ENCODE measurements at regions not wholly inside any gene's neighbourhood (a gene's known extent, or its start where the extent isn't known, plus 50 kb on each side); places are given as distances from the start of the nearest gene placed in this dataset.
"Not testable (repeated sequence)": the region's sequence is repeated elsewhere in the genome, so short reads cannot be mapped to it uniquely, and the experiment has no call there.

DNA sequence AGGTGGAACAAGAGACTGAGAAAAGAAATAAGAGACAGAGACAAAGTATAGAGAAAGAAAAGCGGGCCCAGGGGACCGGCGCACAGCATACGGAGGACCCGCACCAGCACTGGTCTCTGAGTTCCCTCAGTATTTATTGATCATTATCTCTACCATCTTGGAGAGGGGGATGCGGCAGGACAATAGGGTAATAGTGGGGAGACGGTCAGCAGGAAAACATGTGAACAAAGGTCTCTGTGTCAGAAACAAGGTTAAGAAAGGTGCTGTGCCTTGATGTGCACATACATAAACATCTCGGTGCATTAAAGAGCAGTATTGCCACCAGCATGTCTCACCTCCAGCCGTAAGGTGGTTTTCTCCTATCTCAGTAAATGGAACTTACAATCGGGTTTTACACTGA, 102.1 kb upstream of the MTLN start:
- TF ChIP-seq POLR2A (IDR thresholded peaks at IDR 0.05) = not testable (repeated sequence)
- TF ChIP-seq, protein P1, sequence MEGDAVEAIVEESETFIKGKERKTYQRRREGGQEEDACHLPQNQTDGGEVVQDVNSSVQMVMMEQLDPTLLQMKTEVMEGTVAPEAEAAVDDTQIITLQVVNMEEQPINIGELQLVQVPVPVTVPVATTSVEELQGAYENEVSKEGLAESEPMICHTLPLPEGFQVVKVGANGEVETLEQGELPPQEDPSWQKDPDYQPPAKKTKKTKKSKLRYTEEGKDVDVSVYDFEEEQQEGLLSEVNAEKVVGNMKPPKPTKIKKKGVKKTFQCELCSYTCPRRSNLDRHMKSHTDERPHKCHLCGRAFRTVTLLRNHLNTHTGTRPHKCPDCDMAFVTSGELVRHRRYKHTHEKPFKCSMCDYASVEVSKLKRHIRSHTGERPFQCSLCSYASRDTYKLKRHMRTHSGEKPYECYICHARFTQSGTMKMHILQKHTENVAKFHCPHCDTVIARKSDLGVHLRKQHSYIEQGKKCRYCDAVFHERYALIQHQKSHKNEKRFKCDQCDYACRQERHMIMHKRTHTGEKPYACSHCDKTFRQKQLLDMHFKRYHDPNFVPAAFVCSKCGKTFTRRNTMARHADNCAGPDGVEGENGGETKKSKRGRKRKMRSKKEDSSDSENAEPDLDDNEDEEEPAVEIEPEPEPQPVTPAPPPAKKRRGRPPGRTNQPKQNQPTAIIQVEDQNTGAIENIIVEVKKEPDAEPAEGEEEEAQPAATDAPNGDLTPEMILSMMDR (IDR thresholded peaks at IDR 0.05) = not testable (repeated sequence)
